SKM-1 (cell line): ENCODE measurements at regions not wholly inside any gene's neighbourhood (a gene's known extent, or its start where the extent isn't known, plus 50 kb on each side); places are given as distances from the start of the nearest gene placed in this dataset.
"Not testable (repeated sequence)": the region's sequence is repeated elsewhere in the genome, so short reads cannot be mapped to it uniquely, and the experiment has no call there.

ENCODE experiments used
- DNase-seq: peaks from one replicate; lab custom pipeline; 2025; ENCODE audit not compliant: unreplicated experiment; lab: John Stamatoyannopoulos, UW

- no peak for DNase-seq
Observed at GRCh38 chr20:53800883-53801604, 207.4 kb upstream of the ZNF217 start.

GRCh38 chr20:53800418-53800817 lies 206.8 kb upstream of the ZNF217 start:
- no peak for DNase-seq

DNA sequence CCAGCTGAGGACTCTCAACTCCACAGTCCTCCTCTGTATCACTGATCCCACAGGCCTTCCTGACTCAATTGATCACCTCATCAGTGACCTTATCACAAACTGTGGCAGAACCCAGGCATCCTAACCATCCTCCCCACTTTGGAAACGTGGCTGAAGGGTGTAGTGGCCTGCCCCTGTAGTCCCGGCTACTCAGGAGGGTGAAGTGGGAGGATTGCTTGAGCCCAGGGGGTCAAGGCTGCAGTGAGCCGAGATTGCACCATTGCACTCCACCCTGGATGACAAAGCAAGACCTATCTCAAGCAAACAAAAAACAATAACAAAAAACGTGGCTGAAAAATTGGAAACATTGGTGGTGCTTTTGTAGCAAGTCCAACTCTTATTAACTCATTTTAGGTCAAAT lies 203.4 kb upstream of the ZNF217 start:
- DNase-seq, result no peak

GRCh38 chr20:53795170-53795569 lies 201.5 kb upstream of the ZNF217 start:
- no peak for DNase-seq

DNA sequence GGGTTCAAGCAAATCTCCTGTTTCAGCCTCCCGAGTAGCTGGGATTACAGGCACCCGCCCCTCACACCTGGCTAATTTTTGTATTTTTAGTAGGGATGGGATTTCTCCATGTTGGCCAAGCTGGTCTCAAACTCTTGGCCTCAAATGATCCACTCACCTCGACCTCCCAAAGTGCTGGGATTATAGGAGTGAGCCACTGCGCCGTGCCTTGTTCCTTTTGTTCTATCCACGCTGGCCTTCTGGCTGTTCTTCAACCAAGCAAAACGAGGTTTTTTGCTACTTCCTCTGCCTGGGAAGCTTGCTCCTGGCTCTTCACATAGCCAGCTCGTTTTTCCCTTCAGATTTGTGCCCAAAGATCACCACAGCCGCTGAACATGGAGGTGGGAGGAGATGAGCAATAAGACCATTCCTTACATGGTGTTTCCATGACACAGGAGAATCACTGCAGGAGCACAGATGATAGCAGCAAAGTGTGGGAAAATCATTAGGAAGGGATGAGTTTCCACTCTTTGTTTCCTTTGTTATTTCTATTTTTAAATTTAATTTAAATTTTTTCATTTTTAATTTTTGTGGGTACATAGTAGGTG lies 201.0 kb upstream of the ZNF217 start:
- DNase-seq, result no peak

DNA sequence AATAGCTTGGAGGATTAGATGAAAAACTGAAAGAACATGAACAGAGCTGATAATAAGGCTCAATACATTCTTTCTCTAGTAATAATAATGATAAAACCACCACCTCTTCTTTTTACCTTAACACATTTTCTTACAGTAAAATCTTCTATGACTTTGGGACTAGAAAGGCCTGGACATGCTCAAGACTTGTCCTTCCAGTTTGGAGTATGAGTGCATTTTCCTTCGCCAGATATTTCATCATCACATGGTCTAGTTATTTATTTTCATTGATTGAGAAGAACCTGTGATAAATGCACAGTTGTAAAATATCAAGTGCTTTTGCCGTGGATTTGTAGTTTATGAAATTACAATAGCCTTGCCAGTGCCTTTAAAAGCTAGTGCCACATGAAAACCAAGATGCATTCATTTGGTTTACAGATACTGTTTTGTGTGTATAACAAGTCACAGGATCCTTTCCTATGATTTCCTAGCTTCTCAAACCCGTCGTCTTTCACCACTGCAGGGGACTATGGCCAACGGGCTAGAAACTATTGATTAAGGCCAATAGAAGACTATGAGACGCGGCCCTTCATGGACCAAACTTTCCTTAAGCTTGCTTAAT lies 200.2 kb upstream of the ZNF217 start:
- no peak for DNase-seq

DNA sequence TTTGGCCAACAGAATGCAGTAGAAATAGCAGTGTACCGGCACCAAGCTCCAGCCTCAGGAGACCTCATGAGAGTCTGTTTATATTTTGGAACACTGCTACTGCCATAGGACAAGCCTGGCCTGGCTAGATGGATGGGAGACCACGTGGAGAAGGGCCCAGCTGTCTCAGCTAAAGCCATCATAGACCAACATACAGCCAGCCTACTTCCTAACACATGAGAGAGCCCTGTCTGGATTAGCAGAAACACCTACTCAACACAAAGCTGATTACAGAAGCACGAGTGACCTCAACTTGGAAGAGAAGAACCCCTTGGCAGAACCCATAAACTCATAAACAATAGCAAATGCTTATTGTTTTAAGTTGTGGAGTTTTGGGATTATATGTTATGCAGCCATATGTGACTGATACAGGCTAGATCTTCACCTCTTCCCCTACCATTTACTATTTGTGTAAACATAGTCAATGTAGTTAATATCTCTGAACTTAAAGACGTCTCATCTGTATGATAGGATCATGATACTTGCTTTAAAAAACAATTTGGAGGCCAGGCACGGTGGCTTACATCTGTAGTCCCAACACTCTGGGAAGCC lies 199.4 kb upstream of the ZNF217 start:
- no peak for DNase-seq

DNA sequence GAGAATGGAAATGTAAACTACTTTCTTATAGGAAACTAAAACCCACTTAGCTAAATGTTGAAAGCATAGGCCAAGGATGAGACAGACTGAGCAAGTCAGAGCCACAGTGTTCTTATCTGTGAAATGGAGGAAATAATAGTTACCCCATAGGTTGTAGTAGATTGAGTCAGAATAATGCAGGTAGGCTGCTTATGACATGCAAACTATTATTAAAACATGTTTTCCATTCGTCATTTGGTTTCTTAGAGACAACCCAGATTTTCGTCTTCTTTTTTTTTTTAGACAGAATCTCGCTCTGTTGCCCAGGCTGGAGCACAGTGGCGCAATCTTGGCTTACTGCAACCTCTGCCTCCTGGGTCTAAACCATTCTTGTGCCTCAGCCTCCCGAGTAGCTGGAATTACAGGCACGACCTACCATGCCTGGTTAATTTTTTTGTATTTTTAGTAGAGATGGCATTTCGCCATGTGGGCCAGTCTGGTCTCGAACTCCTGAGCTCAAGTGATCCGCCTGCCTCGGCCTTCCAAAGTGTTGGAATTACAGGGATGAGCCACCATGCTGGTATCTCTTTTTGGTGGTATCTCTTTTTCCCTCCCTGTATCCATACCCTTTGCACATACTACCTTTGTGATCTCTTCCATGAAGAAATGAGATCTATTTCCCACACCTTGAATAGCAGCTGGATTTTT lies 196.5 kb upstream of the ZNF217 start:
- no peak for DNase-seq

GRCh38 chr20:53788253-53789022 lies 194.8 kb upstream of the ZNF217 start:
- DNase-seq, result no peak

GRCh38 chr20:53787491-53787931 lies 193.9 kb upstream of the ZNF217 start:
- not testable (repeated sequence) for DNase-seq

- no peak for DNase-seq
Observed at GRCh38 chr20:53786445-53787267, 193.0 kb upstream of the ZNF217 start.

DNA sequence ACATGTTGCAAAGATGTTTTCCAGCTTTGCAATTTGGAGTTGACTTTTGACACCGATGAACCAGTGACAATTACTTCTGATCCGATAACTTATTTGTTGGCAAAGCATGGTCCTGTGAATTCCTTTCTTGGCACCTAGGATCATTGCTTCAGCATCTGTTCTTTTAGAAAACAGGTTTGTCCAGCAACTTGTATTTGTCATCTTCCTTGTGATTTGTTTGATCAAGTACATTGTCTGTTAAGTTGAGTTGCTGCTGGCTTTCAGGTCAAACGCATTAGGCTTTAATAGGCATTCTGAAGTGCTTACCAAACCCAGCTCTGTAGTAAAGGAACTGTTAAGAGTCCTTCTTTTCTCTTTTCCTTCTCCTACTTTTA lies 192.4 kb upstream of the ZNF217 start:
- DNase-seq, result no peak

DNA sequence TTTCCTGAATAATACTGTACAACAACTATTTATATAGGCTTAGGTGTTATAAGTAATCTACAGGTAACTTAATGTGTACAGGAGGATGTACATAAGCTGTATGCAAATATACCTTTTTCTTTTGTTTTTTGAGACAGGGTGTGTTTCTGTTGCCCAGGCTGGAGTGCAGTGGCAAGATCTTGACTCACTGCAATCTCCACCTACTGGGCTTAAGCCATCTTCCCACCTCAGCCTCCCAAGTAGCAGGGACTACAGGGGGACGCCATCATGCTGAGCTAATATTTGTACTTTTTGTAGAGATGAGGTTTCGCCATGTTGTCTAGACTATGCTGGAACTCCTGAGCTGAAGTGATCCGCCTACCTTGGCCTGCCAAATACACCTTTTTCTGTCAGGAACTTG lies 191.7 kb upstream of the ZNF217 start:
- DNase-seq, result no peak

GRCh38 chr20:53783768-53784167 lies 190.1 kb upstream of the ZNF217 start:
- DNase-seq, result no peak

- DNase-seq, result no peak
Observed at GRCh38 chr20:53782612-53783246, 189.1 kb upstream of the ZNF217 start.

- no peak for DNase-seq
Observed at GRCh38 chr20:53779822-53780221, 186.2 kb upstream of the ZNF217 start.

DNA sequence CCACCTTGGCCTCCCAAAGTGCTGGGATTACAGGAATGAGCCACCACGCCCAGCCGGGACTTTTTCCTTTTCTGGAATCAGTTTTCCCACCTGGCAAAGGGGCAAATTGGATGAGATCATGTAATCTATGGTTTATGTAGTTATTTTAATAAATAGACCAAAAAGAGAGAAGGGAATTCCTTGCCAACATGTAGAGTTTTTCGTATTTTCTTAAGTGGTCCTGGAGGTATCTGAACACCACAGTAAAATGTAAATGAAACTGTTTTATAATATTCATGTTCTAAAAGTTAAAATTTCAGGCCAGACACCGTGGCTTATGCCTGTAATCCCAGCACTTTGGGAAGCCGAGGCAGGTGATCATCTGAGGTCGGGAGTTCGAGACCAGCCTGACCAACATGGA lies 185.1 kb upstream of the ZNF217 start:
- DNase-seq, result no peak

- DNase-seq, result no peak
Observed at GRCh38 chr20:53778041-53778516, 184.4 kb upstream of the ZNF217 start.

GRCh38 chr20:53777402-53777801 lies 183.8 kb upstream of the ZNF217 start:
- DNase-seq, result not testable (repeated sequence)
